HT1080 (cell line): ENCODE measurements at regions not wholly inside any gene's neighbourhood (a gene's known extent, or its start where the extent isn't known, plus 50 kb on each side); places are given as distances from the start of the nearest gene placed in this dataset.
"Not testable (repeated sequence)": the region's sequence is repeated elsewhere in the genome, so short reads cannot be mapped to it uniquely, and the experiment has no call there.

Experiments used
- DNase-seq: peaks from one replicate; pipeline ENCODE4 v3.0.0-alpha.2; 2015; ENCODE audit warnings: low read depth

GRCh38 chr7:8314566-8314965, 52.6 kb upstream of the ICA1 start:
- DNase-seq = no peak

GRCh38 chr7:8319115-8319514, 57.1 kb upstream of the ICA1 start:
- DNase-seq = no peak

GRCh38 chr7:8320174-8320573, 58.2 kb upstream of the ICA1 start:
- DNase-seq = no peak

GRCh38 chr7:8321312-8321711, 59.3 kb upstream of the ICA1 start:
- DNase-seq = no peak

- no peak for DNase-seq
Measured at GRCh38 chr7:8322667-8323066, 60.7 kb upstream of the ICA1 start.

- DNase-seq = peak; percentile 1
Measured at GRCh38 chr7:8325067-8325466, 63.1 kb upstream of the ICA1 start.

GRCh38 chr7:8327199-8327598, 65.2 kb upstream of the ICA1 start:
- DNase-seq = no peak

GRCh38 chr7:8338206-8338605, 76.2 kb upstream of the ICA1 start:
- no peak for DNase-seq

GRCh38 chr7:8343556-8343955, 81.6 kb upstream of the ICA1 start:
- DNase-seq = no peak

- DNase-seq = not testable (repeated sequence)
Measured at GRCh38 chr7:8347395-8347794, 85.4 kb upstream of the ICA1 start.

- DNase-seq = not testable (repeated sequence)
Measured at GRCh38 chr7:8351654-8352053, 81.8 kb upstream of the NXPH1 start.

GRCh38 chr7:8353991-8354390, 79.4 kb upstream of the NXPH1 start:
- no peak for DNase-seq

- no peak for DNase-seq
Measured at GRCh38 chr7:8354503-8354902, 78.9 kb upstream of the NXPH1 start.

- peak; percentile 76 for DNase-seq
Measured at GRCh38 chr7:8356071-8356470, 77.3 kb upstream of the NXPH1 start.

GRCh38 chr7:8357536-8357935, 75.9 kb upstream of the NXPH1 start:
- peak; percentile 5 for DNase-seq

GRCh38 chr7:8360564-8361153, 72.8 kb upstream of the NXPH1 start:
- DNase-seq = no peak

GRCh38 chr7:8362723-8363369, 70.6 kb upstream of the NXPH1 start:
- DNase-seq = no peak

- DNase-seq = no peak
Measured at GRCh38 chr7:8363407-8364015, 69.9 kb upstream of the NXPH1 start.

GRCh38 chr7:8365499-8366110, 67.8 kb upstream of the NXPH1 start:
- DNase-seq = peak; percentile 40

- DNase-seq = not testable (repeated sequence)
Measured at GRCh38 chr7:8368007-8368406, 65.4 kb upstream of the NXPH1 start.

- no peak for DNase-seq
Measured at GRCh38 chr7:8371742-8372141, 61.7 kb upstream of the NXPH1 start.

- no peak for DNase-seq
Measured at GRCh38 chr7:8373851-8374250, 59.6 kb upstream of the NXPH1 start.
